ENCODE measurements at regions not wholly inside any gene's neighbourhood (a gene's known extent, or its start where the extent isn't known, plus 50 kb on each side); places are given as distances from the start of the nearest gene placed in this dataset.

- Histone ChIP-seq H3K4me3 (ENCODE audit: insufficient read depth, low read depth, low read length, poor library complexity, severe bottlenecking) (no peak overlapping the region), H3K27ac (ENCODE audit: insufficient read depth, low read length, poor library complexity, severe bottlenecking) (no peak overlapping the region), H3K4me1 (ENCODE audit: control insufficient read depth, insufficient read depth, low read length, poor library complexity, severe bottlenecking) (no peaks in the 10 kb centered on the region), H3K27me3 (replicated peaks; ENCODE audit: control insufficient read depth, insufficient read depth, low read length, poor library complexity, severe bottlenecking) (peaks cover 3% of the 10 kb centered on the region), H3K36me3 (ENCODE audit: control insufficient read depth, insufficient read depth, low read length) (no peaks in the 10 kb centered on the region), H3K9me3 (ENCODE audit: control insufficient read depth, low read length) (no peaks in the 10 kb centered on the region)
- no peak for DNase-seq
Measured at GRCh38 chr19:30174791-30175190, 197.4 kb upstream of the ZNF536 start.

GRCh38 chr19:30175987-30176386 lies 196.2 kb upstream of the ZNF536 start:
- Histone ChIP-seq H3K27ac (ENCODE audit: insufficient read depth, low read length, poor library complexity, severe bottlenecking) (no peak overlapping the region), H3K36me3 (ENCODE audit: control insufficient read depth, insufficient read depth, low read length) (no peaks in the 10 kb centered on the region), H3K4me1 (ENCODE audit: control insufficient read depth, insufficient read depth, low read length, poor library complexity, severe bottlenecking) (no peaks in the 10 kb centered on the region), H3K27me3 (replicated peaks; ENCODE audit: control insufficient read depth, insufficient read depth, low read length, poor library complexity, severe bottlenecking) (peaks cover 3% of the 10 kb centered on the region), H3K4me3 (ENCODE audit: insufficient read depth, low read depth, low read length, poor library complexity, severe bottlenecking) (no peak overlapping the region), H3K9me3 (ENCODE audit: control insufficient read depth, low read length) (no peaks in the 10 kb centered on the region)
- DNase-seq = no peak

GRCh38 chr19:30178721-30179402 lies 193.3 kb upstream of the ZNF536 start:
- DNase-seq = no peak
- H3K4me1 ChIP-seq (ENCODE audit: control insufficient read depth, insufficient read depth, low read length, poor library complexity, severe bottlenecking) = no peaks in the 10 kb centered on the region

GRCh38 chr19:30180691-30181090 lies 191.5 kb upstream of the ZNF536 start:
- no peak for DNase-seq
- H3K4me3 ChIP-seq (ENCODE audit: insufficient read depth, low read depth, low read length, poor library complexity, severe bottlenecking) = no peak overlapping the region
- peaks cover 7% of the 10 kb centered on the region for H3K9me3 ChIP-seq (ENCODE audit: control insufficient read depth, low read length)
- H3K27me3 ChIP-seq (replicated peaks; ENCODE audit: control insufficient read depth, insufficient read depth, low read length, poor library complexity, severe bottlenecking) = peaks cover 3% of the 10 kb centered on the region
- H3K36me3 ChIP-seq (ENCODE audit: control insufficient read depth, insufficient read depth, low read length) = no peaks in the 10 kb centered on the region
- H3K4me1 ChIP-seq (ENCODE audit: control insufficient read depth, insufficient read depth, low read length, poor library complexity, severe bottlenecking) = no peaks in the 10 kb centered on the region
- no peak overlapping the region for H3K27ac ChIP-seq (ENCODE audit: insufficient read depth, low read length, poor library complexity, severe bottlenecking)

More at GRCh38 chr19:30178721-30179402, 193.3 kb upstream of the ZNF536 start:
- no peak overlapping the region for H3K27ac ChIP-seq (ENCODE audit: insufficient read depth, low read length, poor library complexity, severe bottlenecking)
- H3K27me3 ChIP-seq (replicated peaks; ENCODE audit: control insufficient read depth, insufficient read depth, low read length, poor library complexity, severe bottlenecking) = peaks cover 3% of the 10 kb centered on the region
- H3K9me3 ChIP-seq (ENCODE audit: control insufficient read depth, low read length) = peaks cover 1% of the 10 kb centered on the region
- H3K4me3 ChIP-seq (ENCODE audit: insufficient read depth, low read depth, low read length, poor library complexity, severe bottlenecking) = no peak overlapping the region
- no peaks in the 10 kb centered on the region for H3K36me3 ChIP-seq (ENCODE audit: control insufficient read depth, insufficient read depth, low read length)

GRCh38 chr19:30183807-30184490 lies 188.2 kb upstream of the ZNF536 start:
- Histone ChIP-seq H3K27me3 (replicated peaks; ENCODE audit: control insufficient read depth, insufficient read depth, low read length, poor library complexity, severe bottlenecking) (no peaks in the 10 kb centered on the region), H3K36me3 (ENCODE audit: control insufficient read depth, insufficient read depth, low read length) (no peaks in the 10 kb centered on the region), H3K9me3 (ENCODE audit: control insufficient read depth, low read length) (peaks cover 7% of the 10 kb centered on the region), H3K4me1 (ENCODE audit: control insufficient read depth, insufficient read depth, low read length, poor library complexity, severe bottlenecking) (no peaks in the 10 kb centered on the region), H3K27ac (ENCODE audit: insufficient read depth, low read length, poor library complexity, severe bottlenecking) (no peak overlapping the region), H3K4me3 (ENCODE audit: insufficient read depth, low read depth, low read length, poor library complexity, severe bottlenecking) (no peak overlapping the region)
- DNase-seq = no peak

GRCh38 chr19:30202060-30202600 lies 170.1 kb upstream of the ZNF536 start:
- H3K27me3 ChIP-seq (replicated peaks; ENCODE audit: control insufficient read depth, insufficient read depth, low read length, poor library complexity, severe bottlenecking) = no peaks in the 10 kb centered on the region
- H3K4me3 ChIP-seq (ENCODE audit: insufficient read depth, low read depth, low read length, poor library complexity, severe bottlenecking) = no peak overlapping the region
- H3K9me3 ChIP-seq (ENCODE audit: control insufficient read depth, low read length) = no peaks in the 10 kb centered on the region
- no peaks in the 10 kb centered on the region for H3K36me3 ChIP-seq (ENCODE audit: control insufficient read depth, insufficient read depth, low read length)
- DNase-seq = no peak
- H3K4me1 ChIP-seq (ENCODE audit: control insufficient read depth, insufficient read depth, low read length, poor library complexity, severe bottlenecking) = no peaks in the 10 kb centered on the region
- no peak overlapping the region for H3K27ac ChIP-seq (ENCODE audit: insufficient read depth, low read length, poor library complexity, severe bottlenecking)

GRCh38 chr19:30204721-30205120 lies 167.5 kb upstream of the ZNF536 start:
- Histone ChIP-seq H3K27ac (ENCODE audit: insufficient read depth, low read length, poor library complexity, severe bottlenecking) (no peak overlapping the region), H3K4me1 (ENCODE audit: control insufficient read depth, insufficient read depth, low read length, poor library complexity, severe bottlenecking) (no peaks in the 10 kb centered on the region), H3K9me3 (ENCODE audit: control insufficient read depth, low read length) (no peaks in the 10 kb centered on the region), H3K36me3 (ENCODE audit: control insufficient read depth, insufficient read depth, low read length) (no peaks in the 10 kb centered on the region), H3K27me3 (replicated peaks; ENCODE audit: control insufficient read depth, insufficient read depth, low read length, poor library complexity, severe bottlenecking) (no peaks in the 10 kb centered on the region), H3K4me3 (ENCODE audit: insufficient read depth, low read depth, low read length, poor library complexity, severe bottlenecking) (no peak overlapping the region)
- DNase-seq = no peak

- H3K27ac ChIP-seq (ENCODE audit: insufficient read depth, low read length, poor library complexity, severe bottlenecking) = no peak overlapping the region
- H3K4me1 ChIP-seq (ENCODE audit: control insufficient read depth, insufficient read depth, low read length, poor library complexity, severe bottlenecking) = no peaks in the 10 kb centered on the region
- no peaks in the 10 kb centered on the region for H3K9me3 ChIP-seq (ENCODE audit: control insufficient read depth, low read length)
- H3K27me3 ChIP-seq (replicated peaks; ENCODE audit: control insufficient read depth, insufficient read depth, low read length, poor library complexity, severe bottlenecking) = no peaks in the 10 kb centered on the region
- no peaks in the 10 kb centered on the region for H3K36me3 ChIP-seq (ENCODE audit: control insufficient read depth, insufficient read depth, low read length)
- H3K4me3 ChIP-seq (ENCODE audit: insufficient read depth, low read depth, low read length, poor library complexity, severe bottlenecking) = no peak overlapping the region
- no peak for DNase-seq
Measured at GRCh38 chr19:30206187-30206586, 166.0 kb upstream of the ZNF536 start.

GRCh38 chr19:30207357-30207756 lies 164.8 kb upstream of the ZNF536 start:
- Histone ChIP-seq H3K36me3 (ENCODE audit: control insufficient read depth, insufficient read depth, low read length) (no peaks in the 10 kb centered on the region), H3K27me3 (replicated peaks; ENCODE audit: control insufficient read depth, insufficient read depth, low read length, poor library complexity, severe bottlenecking) (no peaks in the 10 kb centered on the region), H3K4me3 (ENCODE audit: insufficient read depth, low read depth, low read length, poor library complexity, severe bottlenecking) (no peak overlapping the region), H3K4me1 (ENCODE audit: control insufficient read depth, insufficient read depth, low read length, poor library complexity, severe bottlenecking) (no peaks in the 10 kb centered on the region), H3K27ac (ENCODE audit: insufficient read depth, low read length, poor library complexity, severe bottlenecking) (no peak overlapping the region), H3K9me3 (ENCODE audit: control insufficient read depth, low read length) (no peaks in the 10 kb centered on the region)
- no peak for DNase-seq

GRCh38 chr19:30208436-30209060 lies 163.6 kb upstream of the ZNF536 start:
- Histone ChIP-seq H3K9me3 (ENCODE audit: control insufficient read depth, low read length) (no peaks in the 10 kb centered on the region), H3K4me1 (ENCODE audit: control insufficient read depth, insufficient read depth, low read length, poor library complexity, severe bottlenecking) (no peaks in the 10 kb centered on the region), H3K27ac (ENCODE audit: insufficient read depth, low read length, poor library complexity, severe bottlenecking) (no peak overlapping the region), H3K27me3 (replicated peaks; ENCODE audit: control insufficient read depth, insufficient read depth, low read length, poor library complexity, severe bottlenecking) (no peaks in the 10 kb centered on the region), H3K36me3 (ENCODE audit: control insufficient read depth, insufficient read depth, low read length) (no peaks in the 10 kb centered on the region), H3K4me3 (ENCODE audit: insufficient read depth, low read depth, low read length, poor library complexity, severe bottlenecking) (no peak overlapping the region)
- no peak for DNase-seq
